SK-N-SH treated with all-trans-retinoic acid at 6 μM for 48 hours (cell line): ENCODE measurements at regions not wholly inside any gene's neighbourhood (a gene's known extent, or its start where the extent isn't known, plus 50 kb on each side); places are given as distances from the start of the nearest gene placed in this dataset.

Experiments
- ATAC-seq: fragments of 200-7000 bp; cut with Tn5 transposase; 3 replicates; pipeline ENCODE4 v1.9.1; 2020; ENCODE audit warnings: mild to moderate bottlenecking, moderate library complexity
- ARNTL ChIP-seq: fragments of 450-650 bp; formaldehyde crosslinking; IDR thresholded peaks from 2 replicates; pipeline ENCODE4 v1.5.0; 2020; ENCODE audit warnings: low read depth, mild to moderate bottlenecking, moderate library complexity, borderline replicate concordance
- BACH2 ChIP-seq: fragments of 250-450 bp; sonication (Bioruptor Pico); IDR thresholded peaks from 2 replicates; pipeline ENCODE4 v1.9.0; 2021; ENCODE audit warnings: mild to moderate bottlenecking, borderline replicate concordance
- CSDC2 ChIP-seq: fragments of 250-450 bp; sonication (Bioruptor Pico); IDR thresholded peaks from 2 replicates; pipeline ENCODE4 v1.5.0; 2020; ENCODE audit warnings: mild to moderate bottlenecking, moderate library complexity
- ESRRG ChIP-seq: fragments of 250-450 bp; sonication (Bioruptor Pico); IDR thresholded peaks from 2 replicates; pipeline ENCODE4 v1.6.1; 2021; ENCODE audit warnings: mild to moderate bottlenecking
- ISL1 ChIP-seq: fragments of 250-450 bp; sonication (Bioruptor Pico); IDR thresholded peaks from 2 replicates; pipeline ENCODE4 v2.1.2; 2022; ENCODE audit warnings: mild to moderate bottlenecking, moderate library complexity
- OSR1 ChIP-seq: fragments of 250-450 bp; sonication (Bioruptor Pico); IDR thresholded peaks from 2 replicates; pipeline ENCODE4 v1.8.0; 2022; ENCODE audit warnings: moderate library complexity, mild to moderate bottlenecking, inconsistent platforms
- POU6F1 ChIP-seq: fragments of 250-450 bp; sonication (Bioruptor Pico); IDR thresholded peaks from 2 replicates; pipeline ENCODE4 v1.8.0; 2021; ENCODE audit warnings: low read depth, mild to moderate bottlenecking, moderate library complexity, borderline replicate concordance
- PPARA ChIP-seq: fragments of 250-450 bp; sonication (Bioruptor Pico); IDR thresholded peaks from 2 replicates; pipeline ENCODE4 v1.5.0; 2020; ENCODE audit warnings: mild to moderate bottlenecking, borderline replicate concordance
- RARB ChIP-seq: fragments of 250-450 bp; sonication (Bioruptor Pico); IDR thresholded peaks from 2 replicates; pipeline ENCODE4 v1.8.0; 2021; ENCODE audit warnings: mild to moderate bottlenecking, moderate library complexity
- SNAI2 ChIP-seq: fragments of 250-450 bp; sonication (Bioruptor Pico); IDR thresholded peaks from 2 replicates; pipeline ENCODE4 v1.5.0; 2020; ENCODE audit warnings: mild to moderate bottlenecking, moderate library complexity
- TCF4 ChIP-seq: fragments of 250-450 bp; sonication (Bioruptor Pico); IDR thresholded peaks from 2 replicates; pipeline ENCODE4 v1.8.0; 2021; ENCODE audit warnings: mild to moderate bottlenecking, moderate library complexity, borderline replicate concordance
- TOX ChIP-seq: fragments of 250-450 bp; sonication (Bioruptor Pico); IDR thresholded peaks from 2 replicates; pipeline ENCODE4 v1.8.0; 2021; ENCODE audit warnings: mild to moderate bottlenecking, moderate library complexity, borderline replicate concordance
- TSHZ2 ChIP-seq: fragments of 250-450 bp; sonication (Bioruptor Pico); IDR thresholded peaks from 2 replicates; pipeline ENCODE4 v1.5.0; 2020; ENCODE audit warnings: mild to moderate bottlenecking, moderate library complexity
- ZC3H10 ChIP-seq: fragments of 250-450 bp; sonication (Bioruptor Pico); IDR thresholded peaks from 2 replicates; pipeline ENCODE4 v1.5.1; 2021; ENCODE audit warnings: mild to moderate bottlenecking, moderate library complexity
- ZFP3 ChIP-seq: fragments of 250-450 bp; sonication (Bioruptor Pico); IDR thresholded peaks from 2 replicates; pipeline ENCODE4 v1.5.0; 2020; ENCODE audit warnings: mild to moderate bottlenecking, moderate library complexity
- ZFP30 ChIP-seq: fragments of 450-650 bp; formaldehyde crosslinking; IDR thresholded peaks from 2 replicates; pipeline ENCODE4 v1.5.0; 2022; ENCODE audit warnings: mild to moderate bottlenecking, moderate library complexity
- ZNF565 ChIP-seq: fragments of 450-650 bp; formaldehyde crosslinking; conservative IDR thresholded peaks from 2 replicates; pipeline ENCODE4 v1.5.0; 2020; ENCODE audit warnings: low read depth, mild to moderate bottlenecking, moderate library complexity
- ZNF70 ChIP-seq: fragments of 450-650 bp; formaldehyde crosslinking; IDR thresholded peaks from 2 replicates; pipeline ENCODE4 v1.5.0; 2020; ENCODE audit warnings: mild to moderate bottlenecking, moderate library complexity
- ZNF8 ChIP-seq: fragments of 450-650 bp; formaldehyde crosslinking; IDR thresholded peaks from 2 replicates; pipeline ENCODE4 v1.5.0; 2020; ENCODE audit warnings: mild to moderate bottlenecking, moderate library complexity
- TF ChIP-seq, protein P1 (sequence below): fragments of 250-450 bp; sonication (Bioruptor Pico); IDR thresholded peaks from 2 replicates; pipeline ENCODE4 v1.8.0; 2020; ENCODE audit warnings: mild to moderate bottlenecking, moderate library complexity, borderline replicate concordance
- TF ChIP-seq, protein P2 (sequence below): fragments of 250-450 bp; sonication (Bioruptor Pico); IDR thresholded peaks from 2 replicates; pipeline ENCODE4 v1.5.1; 2021; ENCODE audit warnings: mild to moderate bottlenecking, moderate library complexity

GRCh38 chr20:43799150-43799711, 72.4 kb upstream of the GTSF1L start:
- peak; percentile 84 for ATAC-seq
- TF ChIP-seq ZFP30 (CRISPR knock-in tag) (no peak), TCF4 (CRISPR knock-in tag) (peak; percentile 32; the same call in 1 of the 2 replicates), ZC3H10 (CRISPR knock-in tag) (no peak), BACH2 (CRISPR knock-in tag) (no peak)
- TF ChIP-seq, protein P1, sequence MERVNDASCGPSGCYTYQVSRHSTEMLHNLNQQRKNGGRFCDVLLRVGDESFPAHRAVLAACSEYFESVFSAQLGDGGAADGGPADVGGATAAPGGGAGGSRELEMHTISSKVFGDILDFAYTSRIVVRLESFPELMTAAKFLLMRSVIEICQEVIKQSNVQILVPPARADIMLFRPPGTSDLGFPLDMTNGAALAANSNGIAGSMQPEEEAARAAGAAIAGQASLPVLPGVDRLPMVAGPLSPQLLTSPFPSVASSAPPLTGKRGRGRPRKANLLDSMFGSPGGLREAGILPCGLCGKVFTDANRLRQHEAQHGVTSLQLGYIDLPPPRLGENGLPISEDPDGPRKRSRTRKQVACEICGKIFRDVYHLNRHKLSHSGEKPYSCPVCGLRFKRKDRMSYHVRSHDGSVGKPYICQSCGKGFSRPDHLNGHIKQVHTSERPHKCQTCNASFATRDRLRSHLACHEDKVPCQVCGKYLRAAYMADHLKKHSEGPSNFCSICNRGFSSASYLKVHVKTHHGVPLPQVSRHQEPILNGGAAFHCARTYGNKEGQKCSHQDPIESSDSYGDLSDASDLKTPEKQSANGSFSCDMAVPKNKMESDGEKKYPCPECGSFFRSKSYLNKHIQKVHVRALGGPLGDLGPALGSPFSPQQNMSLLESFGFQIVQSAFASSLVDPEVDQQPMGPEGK (CRISPR knock-in tag) = no peak
- TF ChIP-seq, all 23 proteins: peak for 1

DNA sequence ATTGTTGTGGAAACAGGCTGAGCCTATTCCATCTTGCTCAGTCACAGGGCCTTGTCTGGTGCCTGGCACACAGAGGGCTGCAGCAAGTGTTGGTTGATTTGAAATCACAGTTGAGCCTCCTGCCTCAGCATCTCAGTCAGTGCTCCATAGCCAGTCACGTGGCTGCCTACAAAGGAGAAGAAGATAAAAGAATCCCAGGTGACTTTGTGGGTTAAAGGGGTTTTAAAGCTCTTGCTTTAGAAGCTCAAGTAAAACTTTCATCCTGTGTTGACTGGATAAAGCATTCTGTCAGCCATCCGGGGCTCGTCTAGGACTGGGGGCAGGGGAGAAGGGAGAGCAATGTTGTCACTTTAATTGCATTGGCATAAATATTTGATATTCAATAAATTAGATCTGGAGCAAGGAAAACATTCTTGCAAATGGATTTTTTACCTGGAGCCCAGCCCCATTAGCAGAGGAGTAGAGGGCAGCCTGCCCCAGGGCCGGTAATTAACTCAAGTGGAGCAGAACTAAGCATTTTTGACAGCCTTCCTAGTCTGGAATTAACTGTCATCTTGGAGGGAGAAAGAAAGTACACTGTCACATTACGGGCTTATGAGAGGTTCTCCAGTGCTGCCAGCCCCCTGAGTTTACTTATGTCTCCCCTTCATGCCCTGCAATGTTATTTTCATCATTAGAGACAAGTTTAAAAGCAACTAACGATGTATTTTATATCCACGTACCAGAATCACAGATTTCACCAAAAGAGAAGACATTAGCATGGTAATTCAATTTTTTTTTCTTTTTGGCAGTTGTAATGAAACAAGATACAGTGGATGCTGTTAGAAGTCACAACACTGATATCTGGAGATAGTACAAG, 71.7 kb upstream of the GTSF1L start:
- ATAC-seq = peak; percentile 39
- TF ChIP-seq ESRRG = no peak
- no peak for TF ChIP-seq ZNF70
- peak; percentile 91 for TF ChIP-seq ZNF8 (CRISPR knock-in tag)
- no peak for TF ChIP-seq CSDC2 (CRISPR knock-in tag)

DNA sequence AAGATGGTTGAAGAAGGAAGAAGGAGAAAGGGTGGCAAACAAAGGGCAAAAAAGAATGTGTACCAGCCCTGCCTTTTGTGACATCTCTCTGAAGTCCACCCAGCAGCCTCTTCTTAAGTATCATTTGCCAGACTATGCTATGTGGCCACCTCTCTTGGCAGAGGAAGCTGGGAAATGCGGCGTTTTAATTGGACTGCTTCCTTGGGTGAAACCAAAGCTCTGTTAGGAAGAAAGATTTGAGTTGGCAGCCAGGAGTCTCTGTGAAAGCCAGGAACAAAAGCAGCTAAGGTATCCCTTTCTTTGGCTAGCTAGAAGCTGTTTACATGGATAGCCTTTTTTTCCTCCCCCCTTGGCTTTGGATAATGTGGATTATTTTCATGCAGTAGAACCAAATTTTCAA, 67.5 kb upstream of the GTSF1L start:
- ATAC-seq = no peak
- TF ChIP-seq ZNF565 = no peak
- no peak for TF ChIP-seq ZFP3 (CRISPR knock-in tag)
- no peak for TF ChIP-seq OSR1 (CRISPR knock-in tag)
- TF ChIP-seq, protein P2, sequence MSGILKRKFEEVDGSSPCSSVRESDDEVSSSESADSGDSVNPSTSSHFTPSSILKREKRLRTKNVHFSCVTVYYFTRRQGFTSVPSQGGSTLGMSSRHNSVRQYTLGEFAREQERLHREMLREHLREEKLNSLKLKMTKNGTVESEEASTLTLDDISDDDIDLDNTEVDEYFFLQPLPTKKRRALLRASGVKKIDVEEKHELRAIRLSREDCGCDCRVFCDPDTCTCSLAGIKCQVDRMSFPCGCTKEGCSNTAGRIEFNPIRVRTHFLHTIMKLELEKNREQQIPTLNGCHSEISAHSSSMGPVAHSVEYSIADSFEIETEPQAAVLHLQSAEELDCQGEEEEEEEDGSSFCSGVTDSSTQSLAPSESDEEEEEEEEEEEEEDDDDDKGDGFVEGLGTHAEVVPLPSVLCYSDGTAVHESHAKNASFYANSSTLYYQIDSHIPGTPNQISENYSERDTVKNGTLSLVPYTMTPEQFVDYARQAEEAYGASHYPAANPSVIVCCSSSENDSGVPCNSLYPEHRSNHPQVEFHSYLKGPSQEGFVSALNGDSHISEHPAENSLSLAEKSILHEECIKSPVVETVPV (CRISPR knock-in tag) = no peak
- TF ChIP-seq RARB = no peak
- TF ChIP-seq CSDC2 (CRISPR knock-in tag) = no peak
- no peak for TF ChIP-seq POU6F1 (CRISPR knock-in tag)
- no peak for TF ChIP-seq PPARA (CRISPR knock-in tag)
- no peak for TF ChIP-seq TCF4 (CRISPR knock-in tag)
- no peak for TF ChIP-seq ISL1 (CRISPR knock-in tag)
- TF ChIP-seq BACH2 (CRISPR knock-in tag) = no peak
- no peak for TF ChIP-seq SNAI2 (CRISPR knock-in tag)
- no peak for TF ChIP-seq ZFP30 (CRISPR knock-in tag)
- TF ChIP-seq ZNF8 (CRISPR knock-in tag) = no peak
- no peak for TF ChIP-seq ESRRG
- TF ChIP-seq ARNTL = no peak
- TF ChIP-seq ZNF70 = no peak
- TF ChIP-seq TSHZ2 (CRISPR knock-in tag) = no peak
- no peak for TF ChIP-seq TOX (CRISPR knock-in tag)
